A549 (cell line): ENCODE measurements at regions not wholly inside any gene's neighbourhood (a gene's known extent, or its start where the extent isn't known, plus 50 kb on each side); places are given as distances from the start of the nearest gene placed in this dataset.

Experiments used
- BHLHE40 ChIP-seq: IDR thresholded peaks from 2 replicates; pipeline ENCODE4 v1.6.1; 2012; ENCODE audit warnings: low read depth, low read length, inconsistent platforms
- CTCF ChIP-seq: fragments of >200 bp; sonication (Bioruptor Twin); formaldehyde crosslinking; IDR thresholded peaks from 3 replicates; pipeline ENCODE4 v1.5.1; 2016
- EP300 ChIP-seq, 2 experiments: fragments of >200 bp; sonication (Bioruptor Twin); formaldehyde crosslinking; IDR thresholded peaks; 2 replicates in 1 of 2; 3 replicates in 1 of 2; pipeline ENCODE4 v1.6.1; 2016 to 2017
- ESRRA ChIP-seq: fragments of 150-350 bp; IDR thresholded peaks from 2 replicates; pipeline ENCODE4 v1.6.1; 2014; ENCODE audit warnings: mild to moderate bottlenecking, low read length, borderline replicate concordance
- PHF8 ChIP-seq: fragments of 200-600 bp; sonication (generic); IDR thresholded peaks from 2 replicates; pipeline ENCODE4 v1.6.1; 2016; ENCODE audit warnings: low read depth, mild to moderate bottlenecking, antibody characterized with exemption, moderate library complexity, borderline replicate concordance
- POLR2A ChIP-seq: IDR thresholded peaks from 2 replicates; pipeline ENCODE4 v1.6.1; 2012; ENCODE audit warnings: mild to moderate bottlenecking, low read length
- RAD21 ChIP-seq, 2 experiments: fragments of >200 bp in 1 of 2; sonication (Bioruptor Twin) in 1 of 2; formaldehyde crosslinking in 1 of 2; IDR thresholded peaks in 1 of 2; conservative IDR thresholded peaks in 1 of 2; 2 replicates in 1 of 2; 3 replicates in 1 of 2; pipeline ENCODE4 v1.6.1; 2012 to 2018; ENCODE audit warnings: inconsistent platforms in 1 of 2
- REST ChIP-seq: fragments of 200-600 bp; sonication (generic); IDR thresholded peaks from 2 replicates; pipeline ENCODE4 v1.6.1; 2016; ENCODE audit warnings: antibody characterized with exemption, mild to moderate bottlenecking, moderate library complexity
- RFX5 ChIP-seq: fragments of 450-650 bp; IDR thresholded peaks from 2 replicates; pipeline ENCODE4 v1.7.1; 2014; ENCODE audit warnings: antibody characterized with exemption, mild to moderate bottlenecking, moderate library complexity
- TF ChIP-seq, protein P1 (sequence below): fragments of 250-450 bp; sonication (Bioruptor Pico); IDR thresholded peaks from 2 replicates; pipeline ENCODE4 v1.5.0; 2021; ENCODE audit warnings: mild to moderate bottlenecking, moderate library complexity, borderline replicate concordance
- TF ChIP-seq, protein P2 (sequence below): fragments of >200 bp; sonication (Bioruptor Twin); formaldehyde crosslinking; IDR thresholded peaks from 3 replicates; pipeline ENCODE4 v1.6.1; 2016
- TF ChIP-seq, protein P3 (sequence below): fragments of 450-650 bp; IDR thresholded peaks from 2 replicates; pipeline ENCODE4 v1.6.1; 2014; ENCODE audit warnings: antibody characterized with exemption

GRCh38 chr7:88357294-88357693 is 50.6 kb upstream of the STEAP4 start:
- TF ChIP-seq CTCF, result no peak
- TF ChIP-seq PHF8, result no peak
- no peak for TF ChIP-seq ESRRA
- TF ChIP-seq, protein P1, sequence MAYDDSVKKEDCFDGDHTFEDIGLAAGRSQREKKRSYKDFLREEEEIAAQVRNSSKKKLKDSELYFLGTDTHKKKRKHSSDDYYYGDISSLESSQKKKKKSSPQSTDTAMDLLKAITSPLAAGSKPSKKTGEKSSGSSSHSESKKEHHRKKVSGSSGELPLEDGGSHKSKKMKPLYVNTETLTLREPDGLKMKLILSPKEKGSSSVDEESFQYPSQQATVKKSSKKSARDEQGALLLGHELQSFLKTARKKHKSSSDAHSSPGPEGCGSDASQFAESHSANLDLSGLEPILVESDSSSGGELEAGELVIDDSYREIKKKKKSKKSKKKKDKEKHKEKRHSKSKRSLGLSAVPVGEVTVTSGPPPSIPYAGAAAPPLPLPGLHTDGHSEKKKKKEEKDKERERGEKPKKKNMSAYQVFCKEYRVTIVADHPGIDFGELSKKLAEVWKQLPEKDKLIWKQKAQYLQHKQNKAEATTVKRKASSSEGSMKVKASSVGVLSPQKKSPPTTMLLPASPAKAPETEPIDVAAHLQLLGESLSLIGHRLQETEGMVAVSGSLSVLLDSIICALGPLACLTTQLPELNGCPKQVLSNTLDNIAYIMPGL (CRISPR knock-in tag), result no peak
- TF ChIP-seq POLR2A, result no peak
- TF ChIP-seq EP300 (IDR thresholded peaks at IDR 0.05), result no peak
- TF ChIP-seq, protein P2, sequence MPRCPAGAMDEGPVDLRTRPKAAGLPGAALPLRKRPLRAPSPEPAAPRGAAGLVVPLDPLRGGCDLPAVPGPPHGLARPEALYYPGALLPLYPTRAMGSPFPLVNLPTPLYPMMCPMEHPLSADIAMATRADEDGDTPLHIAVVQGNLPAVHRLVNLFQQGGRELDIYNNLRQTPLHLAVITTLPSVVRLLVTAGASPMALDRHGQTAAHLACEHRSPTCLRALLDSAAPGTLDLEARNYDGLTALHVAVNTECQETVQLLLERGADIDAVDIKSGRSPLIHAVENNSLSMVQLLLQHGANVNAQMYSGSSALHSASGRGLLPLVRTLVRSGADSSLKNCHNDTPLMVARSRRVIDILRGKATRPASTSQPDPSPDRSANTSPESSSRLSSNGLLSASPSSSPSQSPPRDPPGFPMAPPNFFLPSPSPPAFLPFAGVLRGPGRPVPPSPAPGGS, result no peak
- TF ChIP-seq RAD21 (conservative IDR thresholded peaks at IDR 0.05 in 1 of 2, IDR thresholded peaks at IDR 0.05 in 1 of 2), result peak in 1 of 2 experiments; percentile 49; a peak in 2 of 5 replicates
- TF ChIP-seq REST, result no peak
- TF ChIP-seq RFX5, result no peak
- TF ChIP-seq BHLHE40, result no peak
- TF ChIP-seq, protein P3, sequence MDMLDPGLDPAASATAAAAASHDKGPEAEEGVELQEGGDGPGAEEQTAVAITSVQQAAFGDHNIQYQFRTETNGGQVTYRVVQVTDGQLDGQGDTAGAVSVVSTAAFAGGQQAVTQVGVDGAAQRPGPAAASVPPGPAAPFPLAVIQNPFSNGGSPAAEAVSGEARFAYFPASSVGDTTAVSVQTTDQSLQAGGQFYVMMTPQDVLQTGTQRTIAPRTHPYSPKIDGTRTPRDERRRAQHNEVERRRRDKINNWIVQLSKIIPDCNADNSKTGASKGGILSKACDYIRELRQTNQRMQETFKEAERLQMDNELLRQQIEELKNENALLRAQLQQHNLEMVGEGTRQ, result no peak
